Left lung (tissue), 4 donors: ENCODE measurements at regions not wholly inside any gene's neighbourhood (a gene's known extent, or its start where the extent isn't known, plus 50 kb on each side); places are given as distances from the start of the nearest gene placed in this dataset.

Experiments used
- ATAC-seq: fragments of 200-7000 bp; cut with Tn5 transposase; one replicate; pipeline ENCODE4 v1.9.1; 2020; ENCODE audit warnings: moderate library complexity
- DNase-seq, 4 donors: peaks; one replicate each; pipeline ENCODE4 v3.0.0-alpha.2; 2013 to 2020
- H3K27ac ChIP-seq, 2 donors: fragments of 200-600 bp; sonication (generic) in 1 of 2; one replicate each; pipeline versions ENCODE4 v1.5.0 to v1.8.0; 2020 to 2021
- H3K27me3 ChIP-seq, 2 donors: fragments of 200-600 bp; sonication (generic) in 1 of 2; one replicate each; pipeline versions ENCODE4 v1.5.0 to v1.8.0; 2020 to 2021
- H3K36me3 ChIP-seq, 2 donors: fragments of 200-600 bp; sonication (generic) in 1 of 2; one replicate each; pipeline versions ENCODE4 v1.5.0 to v1.8.0; 2020 to 2021
- H3K4me1 ChIP-seq, 2 donors: fragments of 200-600 bp; one replicate each; pipeline ENCODE4 v1.8.0; 2021
- H3K4me3 ChIP-seq, 2 donors: fragments of 200-600 bp; sonication (generic) in 1 of 2; one replicate each; pipeline versions ENCODE4 v1.5.0 to v1.8.0; 2020 to 2021; ENCODE audit warnings: mild to moderate bottlenecking in 1 of 2
- H3K9me3 ChIP-seq, 2 donors: fragments of 200-600 bp; sonication (generic) in 1 of 2; one replicate each; pipeline versions ENCODE4 v1.5.0 to v1.8.0; 2020 to 2021
- intact Hi-C, 2 donors: fragments of 100-400 bp; cut with DNase I; formaldehyde crosslinking; loops; one replicate each; pipeline versions ENCODE4 v1.11.2 to v1.14.2; 2022
- TF ChIP-seq, protein P1 (sequence below), 2 donors: fragments of 200-600 bp; sonication (generic) in 1 of 2; IDR thresholded peaks; one replicate each; pipeline versions ENCODE4 v1.5.0 to v1.8.0; 2021; ENCODE audit warnings: antibody characterized with exemption in 2 of 2
- donor health status: DM: no; HTN: yes; CAD: no.
- donor health status: DM: no; HTN: no; CAD: no.

DNA sequence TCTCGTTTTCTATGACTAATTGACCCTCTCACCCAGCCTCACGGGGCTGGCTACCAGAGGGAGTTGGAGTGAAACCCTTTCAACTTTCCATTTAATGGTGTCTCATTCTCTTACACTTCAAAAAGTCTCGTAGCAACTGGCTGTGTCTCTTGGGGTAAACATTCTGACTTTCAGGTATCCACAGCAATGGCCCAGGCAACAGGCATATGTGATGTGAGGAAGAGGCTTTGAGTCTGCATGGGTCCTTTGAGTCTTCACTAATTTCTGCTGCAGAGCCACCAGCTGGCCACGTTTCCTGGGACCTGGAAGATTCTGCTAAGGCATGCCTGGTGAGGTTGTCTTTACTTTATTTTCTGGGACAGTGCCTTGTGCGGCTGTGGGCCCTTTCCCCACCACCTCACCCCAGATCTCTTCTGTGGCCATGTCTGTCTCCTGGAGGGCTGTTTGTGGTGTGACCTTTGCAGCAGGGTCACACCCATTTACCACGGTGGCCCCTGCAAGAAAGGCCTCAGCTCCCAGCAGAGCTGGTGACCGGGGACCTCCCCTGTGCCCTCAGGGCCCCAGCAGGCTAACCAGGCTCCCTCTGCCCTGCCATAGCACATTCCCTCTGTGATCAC lies 112.5 kb upstream of the FRG1 start:
- no peaks in the 10 kb centered on the region for H3K4me1 ChIP-seq
- DNase-seq (no peak), ATAC-seq (no peak)
- H3K36me3 ChIP-seq, result no peaks in the 10 kb centered on the region
- intact Hi-C loops, result no loop called here
- TF ChIP-seq, protein P1, sequence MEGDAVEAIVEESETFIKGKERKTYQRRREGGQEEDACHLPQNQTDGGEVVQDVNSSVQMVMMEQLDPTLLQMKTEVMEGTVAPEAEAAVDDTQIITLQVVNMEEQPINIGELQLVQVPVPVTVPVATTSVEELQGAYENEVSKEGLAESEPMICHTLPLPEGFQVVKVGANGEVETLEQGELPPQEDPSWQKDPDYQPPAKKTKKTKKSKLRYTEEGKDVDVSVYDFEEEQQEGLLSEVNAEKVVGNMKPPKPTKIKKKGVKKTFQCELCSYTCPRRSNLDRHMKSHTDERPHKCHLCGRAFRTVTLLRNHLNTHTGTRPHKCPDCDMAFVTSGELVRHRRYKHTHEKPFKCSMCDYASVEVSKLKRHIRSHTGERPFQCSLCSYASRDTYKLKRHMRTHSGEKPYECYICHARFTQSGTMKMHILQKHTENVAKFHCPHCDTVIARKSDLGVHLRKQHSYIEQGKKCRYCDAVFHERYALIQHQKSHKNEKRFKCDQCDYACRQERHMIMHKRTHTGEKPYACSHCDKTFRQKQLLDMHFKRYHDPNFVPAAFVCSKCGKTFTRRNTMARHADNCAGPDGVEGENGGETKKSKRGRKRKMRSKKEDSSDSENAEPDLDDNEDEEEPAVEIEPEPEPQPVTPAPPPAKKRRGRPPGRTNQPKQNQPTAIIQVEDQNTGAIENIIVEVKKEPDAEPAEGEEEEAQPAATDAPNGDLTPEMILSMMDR (IDR thresholded peaks at IDR 0.05), result no peak
- H3K9me3 ChIP-seq, result no peaks in the 10 kb centered on the region
- no peak overlapping the region for H3K4me3 ChIP-seq
- no peak overlapping the region for H3K27ac ChIP-seq
- H3K27me3 ChIP-seq, result no peaks in the 10 kb centered on the region

DNA sequence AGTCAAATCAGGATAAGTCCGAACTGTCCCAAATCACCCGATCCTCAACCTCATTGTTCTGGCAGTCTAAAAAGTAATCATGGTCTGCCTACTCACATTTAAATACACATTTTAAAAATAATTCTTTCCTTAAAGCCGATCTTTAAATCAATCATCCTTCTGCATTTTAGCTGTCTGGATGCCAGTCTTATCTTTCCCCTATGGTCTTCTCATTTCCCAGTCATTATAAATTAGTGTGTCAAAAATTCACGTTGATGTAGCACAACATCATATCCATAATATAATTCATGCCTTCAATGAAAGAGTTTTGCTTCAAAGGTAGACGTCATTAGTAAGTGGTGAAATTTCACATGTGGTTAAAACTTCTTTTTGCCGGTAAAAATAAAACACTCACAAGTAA lies 108.1 kb upstream of the FRG1 start:
- intact Hi-C loops, result no loop called here
- Histone ChIP-seq H3K4me3 (no peak overlapping the region), H3K36me3 (no peaks in the 10 kb centered on the region), H3K9me3 (no peaks in the 10 kb centered on the region), H3K27ac (no peak overlapping the region), H3K4me1 (no peaks in the 10 kb centered on the region), H3K27me3 (no peaks in the 10 kb centered on the region)
- TF ChIP-seq, protein P1 (IDR thresholded peaks at IDR 0.05), result no peak
- ATAC-seq (no peak), DNase-seq (no peak)

- DNase-seq (no peak), ATAC-seq (no peak)
- no peak overlapping the region for H3K27ac ChIP-seq
- H3K4me3 ChIP-seq, result no peak overlapping the region
- H3K9me3 ChIP-seq, result no peaks in the 10 kb centered on the region
- H3K27me3 ChIP-seq, result no peaks in the 10 kb centered on the region
- H3K4me1 ChIP-seq, result no peaks in the 10 kb centered on the region
- TF ChIP-seq, protein P1 (IDR thresholded peaks at IDR 0.05), result no peak
- H3K36me3 ChIP-seq, result no peaks in the 10 kb centered on the region
- intact Hi-C loops, result no loop called here
These were observed 106.1 kb upstream of the FRG1 start for GRCh38 chr4:189834616-189835015.

GRCh38 chr4:189835505-189835904 lies 105.2 kb upstream of the FRG1 start:
- TF ChIP-seq, protein P1 (IDR thresholded peaks at IDR 0.05), result no peak
- ATAC-seq (no peak), DNase-seq (no peak)
- Histone ChIP-seq H3K27me3 (no peaks in the 10 kb centered on the region), H3K4me1 (no peaks in the 10 kb centered on the region), H3K9me3 (no peaks in the 10 kb centered on the region), H3K4me3 (no peak overlapping the region), H3K36me3 (no peaks in the 10 kb centered on the region), H3K27ac (no peak overlapping the region)
- intact Hi-C loops, result no loop called here

DNA sequence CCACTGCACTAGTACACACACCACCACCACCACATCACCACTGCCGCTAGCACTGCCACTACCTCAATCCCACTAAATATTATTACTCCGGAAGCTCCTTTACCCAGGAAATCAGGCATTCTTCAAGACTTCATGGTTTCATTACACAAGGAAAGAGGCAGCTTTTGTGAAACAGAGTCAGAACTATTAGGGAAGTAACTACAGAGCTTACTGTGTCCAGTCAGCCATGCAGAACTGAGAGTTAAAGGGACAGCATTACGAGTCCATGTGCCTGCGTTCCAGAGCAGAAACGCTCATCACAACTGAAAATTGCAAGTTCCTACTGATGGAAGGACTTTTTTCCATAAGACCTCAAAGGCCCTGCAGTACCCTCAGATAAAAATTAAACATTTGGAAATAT lies 103.2 kb upstream of the FRG1 start:
- H3K4me3 ChIP-seq, result no peak overlapping the region
- no peaks in the 10 kb centered on the region for H3K9me3 ChIP-seq
- TF ChIP-seq, protein P1 (IDR thresholded peaks at IDR 0.05), result no peak
- DNase-seq (no peak), ATAC-seq (no peak)
- no peak overlapping the region for H3K27ac ChIP-seq
- H3K36me3 ChIP-seq, result no peaks in the 10 kb centered on the region
- no peaks in the 10 kb centered on the region for H3K4me1 ChIP-seq
- intact Hi-C loops, result no loop called here
- no peaks in the 10 kb centered on the region for H3K27me3 ChIP-seq
